GM19467 (cell line): ENCODE measurements at regions not wholly inside any gene's neighbourhood (a gene's known extent, or its start where the extent isn't known, plus 50 kb on each side); places are given as distances from the start of the nearest gene placed in this dataset.

Experiments used
- ATAC-seq: cut with Tn5 transposase; IDR thresholded peaks from one replicate; pipeline ENCODE4 v1.9.1; 2021; ENCODE audit warnings: mild to moderate bottlenecking, moderate library complexity; ENCODE audit not compliant: unreplicated experiment

DNA sequence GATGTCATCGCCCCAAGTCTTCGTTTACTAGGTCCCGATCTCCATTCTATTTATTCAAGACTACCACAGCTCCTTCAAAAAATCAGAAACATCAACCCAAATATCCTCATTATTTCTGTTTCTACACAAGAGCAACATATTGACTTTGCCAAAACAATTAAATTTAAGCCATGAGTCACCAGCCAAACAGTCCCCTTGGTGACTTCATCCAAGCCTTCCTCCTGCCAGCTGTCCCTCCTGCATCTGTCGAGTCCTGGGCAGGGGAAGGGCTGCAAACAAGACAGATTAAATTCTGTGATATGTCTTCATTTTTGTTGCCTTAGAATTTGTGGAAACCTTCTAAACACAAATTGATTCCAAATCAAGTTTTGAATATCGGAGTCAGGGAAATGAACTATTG lies 110.3 kb downstream of the SP3 start:
- ATAC-seq, result no peak

DNA sequence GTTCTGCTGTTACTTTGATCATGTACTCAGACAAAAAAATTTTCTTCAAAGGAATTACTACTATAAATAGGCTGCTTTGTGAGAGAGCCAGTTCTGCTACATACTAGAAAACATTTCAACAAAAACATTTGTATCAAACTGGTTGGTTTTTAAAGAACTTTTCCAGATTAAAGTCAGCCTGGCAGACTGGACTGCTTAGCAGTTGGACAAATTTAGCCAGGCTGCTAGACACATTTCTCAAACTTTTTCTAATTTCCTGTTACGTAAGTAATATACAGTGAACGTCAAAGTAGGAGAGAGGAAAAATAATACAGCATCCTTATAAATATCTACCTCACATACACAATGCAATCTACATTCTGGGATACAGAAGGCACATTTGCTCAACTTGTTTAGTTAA lies 109.5 kb downstream of the SP3 start:
- ATAC-seq, result no peak
